ENCODE measurements at regions not wholly inside any gene's neighbourhood (a gene's known extent, or its start where the extent isn't known, plus 50 kb on each side); places are given as distances from the start of the nearest gene placed in this dataset.

GRCh38 chr6:8536122-8536521, 100.8 kb upstream of the SLC35B3 start:
- DNase-seq = no peak

- no peak for DNase-seq
Observed at GRCh38 chr6:8535519-8535918, 100.2 kb upstream of the SLC35B3 start.

GRCh38 chr6:8530785-8531435, 95.6 kb upstream of the SLC35B3 start:
- DNase-seq = no peak

- no peak for DNase-seq
Observed at GRCh38 chr6:8529250-8529649, 93.9 kb upstream of the SLC35B3 start.

DNA sequence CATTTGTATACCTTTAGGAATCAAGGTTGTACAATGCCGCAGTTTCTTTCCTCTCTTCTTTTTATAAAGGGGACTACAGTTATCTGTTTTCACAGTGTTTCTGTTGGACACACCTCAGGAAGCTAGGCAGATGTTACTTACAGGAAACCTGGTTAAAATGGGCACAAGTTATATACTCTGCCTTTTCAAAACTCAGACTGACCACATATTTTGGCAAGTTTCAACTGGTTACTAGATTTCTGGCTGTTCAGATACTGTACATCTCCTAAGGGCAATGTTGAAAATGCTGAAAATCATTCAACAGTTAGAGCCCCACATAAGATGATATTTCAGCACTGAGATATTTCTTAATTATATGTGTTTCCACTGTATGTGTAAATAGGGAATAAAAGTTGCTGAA, 92.5 kb upstream of the SLC35B3 start:
- no peak for DNase-seq

- DNase-seq = no peak
Observed at GRCh38 chr6:8526624-8527023, 91.3 kb upstream of the SLC35B3 start.

- no peak for DNase-seq
Observed at GRCh38 chr6:8525370-8525769, 90.0 kb upstream of the SLC35B3 start.

DNA sequence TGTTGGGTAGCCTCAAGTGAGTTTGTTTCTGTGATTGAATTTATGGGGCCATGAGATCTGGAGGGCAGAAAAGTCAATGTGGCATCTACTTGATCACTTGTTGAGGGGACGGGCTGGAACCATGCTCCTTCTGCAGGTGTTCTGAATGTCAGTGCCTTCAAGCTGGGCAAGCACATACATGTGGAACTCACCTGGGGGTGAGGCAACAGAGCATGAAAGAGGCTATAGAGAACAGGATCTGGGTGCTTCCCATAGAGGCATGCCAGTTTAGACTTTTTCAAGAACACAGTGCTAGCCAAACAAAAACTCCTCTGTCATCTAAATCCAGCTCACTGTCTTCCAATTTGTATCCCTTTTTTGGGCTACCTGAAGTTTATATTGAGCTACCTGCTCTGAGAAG, 77.8 kb upstream of the SLC35B3 start:
- DNase-seq = no peak

DNA sequence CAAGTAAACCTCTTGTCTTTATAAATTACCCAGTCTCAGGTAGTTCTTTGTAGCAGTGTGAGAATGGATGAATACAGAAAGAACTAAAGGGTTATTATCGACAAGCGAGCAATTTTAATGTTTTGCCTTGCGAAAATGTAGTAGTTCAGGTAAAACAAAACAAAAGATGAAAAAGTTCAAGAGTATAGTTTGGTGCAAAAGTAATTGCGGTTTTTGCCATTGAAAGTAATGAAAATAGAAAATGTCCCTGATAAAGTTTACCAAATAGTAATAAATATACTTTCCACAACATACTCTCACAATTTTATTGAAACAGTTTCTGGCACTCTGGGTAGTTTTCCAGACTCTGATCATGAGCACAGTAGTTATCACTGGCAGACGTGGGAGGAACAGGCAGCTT, 71.9 kb upstream of the SLC35B3 start:
- DNase-seq = no peak

- no peak for DNase-seq
Observed at GRCh38 chr6:8506126-8506525, 70.8 kb upstream of the SLC35B3 start.

DNA sequence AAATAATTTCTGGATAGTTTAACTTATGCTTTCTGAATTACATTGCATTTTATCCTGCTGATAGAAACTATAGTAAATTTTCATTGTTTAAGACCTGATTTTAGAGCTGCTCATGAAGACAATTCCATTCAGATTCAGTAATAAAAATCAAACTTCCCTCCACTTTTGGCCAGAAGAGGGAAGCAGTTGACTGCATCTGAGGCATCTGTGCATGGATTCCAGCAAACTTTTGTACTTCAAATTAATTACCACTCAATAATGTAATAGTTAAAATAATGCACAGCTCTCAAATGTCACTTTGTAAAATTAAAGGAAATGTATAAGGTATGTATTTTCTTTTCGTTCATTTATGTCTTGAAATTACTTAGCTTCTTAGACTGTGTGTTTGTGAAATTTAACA, 64.2 kb upstream of the SLC35B3 start:
- no peak for DNase-seq

DNA sequence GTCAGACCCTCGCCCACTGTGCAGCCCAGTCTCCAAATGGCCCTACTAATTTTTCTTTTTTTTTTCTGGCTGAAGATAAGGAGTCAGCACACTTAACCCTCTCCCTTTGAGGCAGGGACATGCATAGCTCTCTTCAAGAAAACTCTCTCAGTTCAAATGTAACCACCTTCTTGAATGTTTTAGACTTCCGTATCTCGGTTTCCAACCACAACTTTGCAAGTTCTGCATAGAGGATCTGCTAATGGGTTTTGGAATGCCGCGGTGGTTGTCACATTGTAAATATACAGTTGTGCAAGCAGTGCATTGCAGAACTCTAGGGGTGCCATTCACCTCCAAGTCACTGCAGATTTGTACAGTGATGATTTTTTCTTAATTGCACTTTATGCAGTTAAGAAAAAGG, 59.4 kb upstream of the SLC35B3 start:
- DNase-seq = no peak

DNA sequence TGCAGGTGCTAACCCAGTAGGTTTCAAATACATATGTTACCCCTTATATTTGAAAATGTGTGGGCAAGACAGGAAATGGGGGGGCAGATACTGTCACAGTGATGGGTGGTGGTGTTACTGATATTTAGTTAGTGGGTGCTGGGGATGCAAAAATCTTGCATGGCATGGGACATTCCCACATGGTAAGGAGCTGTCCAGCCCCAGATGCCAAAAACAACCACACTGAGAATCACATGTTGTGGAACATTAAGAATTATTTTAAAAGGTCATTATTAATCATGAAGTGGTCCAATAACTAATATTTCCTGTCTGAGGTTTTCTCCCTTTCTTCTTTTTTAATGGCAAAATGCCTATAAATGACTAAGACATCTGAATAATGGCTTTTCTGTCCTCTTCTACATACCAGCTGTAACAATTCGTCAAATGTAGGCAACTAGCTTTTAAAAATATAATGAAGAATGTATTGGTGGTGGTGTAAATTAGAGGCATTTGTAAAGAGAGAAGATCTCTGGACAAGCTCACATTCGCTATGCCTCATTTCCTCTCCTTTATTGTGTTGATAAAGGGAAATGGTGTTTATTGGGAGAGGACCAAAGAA, 57.3 kb upstream of the SLC35B3 start:
- DNase-seq = no peak
